ENCODE measurements at regions not wholly inside any gene's neighbourhood (a gene's known extent, or its start where the extent isn't known, plus 50 kb on each side); places are given as distances from the start of the nearest gene placed in this dataset.

GRCh38 chr5:167561796-167562195, 729.6 kb upstream of the WWC1 start:
- no peak for DNase-seq (ENCODE audit: low read depth in 1 of 2, low spot score in 1 of 2)
- TF ChIP-seq, protein P1, sequence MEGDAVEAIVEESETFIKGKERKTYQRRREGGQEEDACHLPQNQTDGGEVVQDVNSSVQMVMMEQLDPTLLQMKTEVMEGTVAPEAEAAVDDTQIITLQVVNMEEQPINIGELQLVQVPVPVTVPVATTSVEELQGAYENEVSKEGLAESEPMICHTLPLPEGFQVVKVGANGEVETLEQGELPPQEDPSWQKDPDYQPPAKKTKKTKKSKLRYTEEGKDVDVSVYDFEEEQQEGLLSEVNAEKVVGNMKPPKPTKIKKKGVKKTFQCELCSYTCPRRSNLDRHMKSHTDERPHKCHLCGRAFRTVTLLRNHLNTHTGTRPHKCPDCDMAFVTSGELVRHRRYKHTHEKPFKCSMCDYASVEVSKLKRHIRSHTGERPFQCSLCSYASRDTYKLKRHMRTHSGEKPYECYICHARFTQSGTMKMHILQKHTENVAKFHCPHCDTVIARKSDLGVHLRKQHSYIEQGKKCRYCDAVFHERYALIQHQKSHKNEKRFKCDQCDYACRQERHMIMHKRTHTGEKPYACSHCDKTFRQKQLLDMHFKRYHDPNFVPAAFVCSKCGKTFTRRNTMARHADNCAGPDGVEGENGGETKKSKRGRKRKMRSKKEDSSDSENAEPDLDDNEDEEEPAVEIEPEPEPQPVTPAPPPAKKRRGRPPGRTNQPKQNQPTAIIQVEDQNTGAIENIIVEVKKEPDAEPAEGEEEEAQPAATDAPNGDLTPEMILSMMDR (IDR thresholded peaks at IDR 0.05; ENCODE audit: low read depth, low read length) = no peak
- no peaks in the 10 kb centered on the region for H3K36me3 ChIP-seq
- H3K9me3 ChIP-seq (ENCODE audit: low read depth) = no peaks in the 10 kb centered on the region
- H3K27me3 ChIP-seq = no peaks in the 10 kb centered on the region
- H3K4me1 ChIP-seq (ENCODE audit: low read depth) = no peaks in the 10 kb centered on the region
- H3K27ac ChIP-seq = no peak overlapping the region
- no peak overlapping the region for H3K4me3 ChIP-seq

- TF ChIP-seq, protein P1 (IDR thresholded peaks at IDR 0.05; ENCODE audit: low read depth, low read length) = no peak
- Histone ChIP-seq H3K4me3 (no peak overlapping the region), H3K36me3 (no peaks in the 10 kb centered on the region), H3K4me1 (ENCODE audit: low read depth) (no peaks in the 10 kb centered on the region), H3K9me3 (ENCODE audit: low read depth) (no peaks in the 10 kb centered on the region), H3K27ac (no peak overlapping the region), H3K27me3 (no peaks in the 10 kb centered on the region)
- no peak for DNase-seq (ENCODE audit: low read depth in 1 of 2, low spot score in 1 of 2)
Observed at GRCh38 chr5:167564275-167564674, 727.2 kb upstream of the WWC1 start.

GRCh38 chr5:167565189-167565954, 726.1 kb upstream of the WWC1 start:
- no peak overlapping the region for H3K27ac ChIP-seq
- H3K9me3 ChIP-seq (ENCODE audit: low read depth) = no peaks in the 10 kb centered on the region
- TF ChIP-seq, protein P1 (IDR thresholded peaks at IDR 0.05; ENCODE audit: low read depth, low read length) = peak; percentile 40
- H3K4me1 ChIP-seq (ENCODE audit: low read depth) = no peaks in the 10 kb centered on the region
- no peaks in the 10 kb centered on the region for H3K36me3 ChIP-seq
- peak in 1 of 2 donors; percentile 45 for DNase-seq (ENCODE audit: low read depth in 1 of 2, low spot score in 1 of 2)
- no peak overlapping the region for H3K4me3 ChIP-seq
- H3K27me3 ChIP-seq = no peaks in the 10 kb centered on the region

DNA sequence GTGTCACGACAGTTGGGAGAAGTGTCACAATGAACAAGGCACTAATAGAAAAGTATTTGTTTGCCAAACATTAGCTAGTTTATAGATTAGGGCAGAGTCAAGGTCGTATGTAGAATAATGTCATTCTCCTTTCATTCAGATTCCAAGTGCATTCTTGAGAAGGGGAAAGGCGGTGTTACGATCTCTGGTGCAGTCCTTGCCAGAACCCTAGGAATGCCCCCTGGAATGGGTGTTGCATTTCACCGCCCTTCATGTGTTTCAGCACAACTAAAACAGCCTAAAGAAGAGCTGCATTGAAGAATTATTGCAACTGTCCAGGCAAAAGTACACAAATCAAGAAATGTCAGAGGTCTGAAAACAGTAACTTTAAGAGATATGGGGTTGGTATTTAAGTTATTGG, 721.0 kb upstream of the WWC1 start:
- TF ChIP-seq, protein P1 (IDR thresholded peaks at IDR 0.05; ENCODE audit: low read depth, low read length) = no peak
- no peaks in the 10 kb centered on the region for H3K4me1 ChIP-seq (ENCODE audit: low read depth)
- DNase-seq (ENCODE audit: low read depth in 1 of 2, low spot score in 1 of 2) = no peak
- H3K36me3 ChIP-seq = no peaks in the 10 kb centered on the region
- no peak overlapping the region for H3K4me3 ChIP-seq
- H3K27ac ChIP-seq = no peak overlapping the region
- no peaks in the 10 kb centered on the region for H3K9me3 ChIP-seq (ENCODE audit: low read depth)
- H3K27me3 ChIP-seq = peaks cover 14% of the 10 kb centered on the region

- Histone ChIP-seq H3K36me3 (no peaks in the 10 kb centered on the region), H3K27me3 (peaks cover 21% of the 10 kb centered on the region), H3K9me3 (ENCODE audit: low read depth) (no peaks in the 10 kb centered on the region), H3K4me1 (ENCODE audit: low read depth) (no peaks in the 10 kb centered on the region), H3K27ac (no peak overlapping the region), H3K4me3 (no peak overlapping the region)
- DNase-seq (ENCODE audit: low read depth in 1 of 2, low spot score in 1 of 2) = no peak
- TF ChIP-seq, protein P1 (IDR thresholded peaks at IDR 0.05; ENCODE audit: low read depth, low read length) = no peak
Observed at GRCh38 chr5:167571824-167572223, 719.6 kb upstream of the WWC1 start.

All from cardiac muscle cell (in vitro differentiated cells and primary cell).